ENCODE measurements at regions not wholly inside any gene's neighbourhood (a gene's known extent, or its start where the extent isn't known, plus 50 kb on each side); places are given as distances from the start of the nearest gene placed in this dataset.

GRCh38 chr18:77657651-77658298 is 408.1 kb downstream of the GALR1 start:
- TF ChIP-seq, protein P1, sequence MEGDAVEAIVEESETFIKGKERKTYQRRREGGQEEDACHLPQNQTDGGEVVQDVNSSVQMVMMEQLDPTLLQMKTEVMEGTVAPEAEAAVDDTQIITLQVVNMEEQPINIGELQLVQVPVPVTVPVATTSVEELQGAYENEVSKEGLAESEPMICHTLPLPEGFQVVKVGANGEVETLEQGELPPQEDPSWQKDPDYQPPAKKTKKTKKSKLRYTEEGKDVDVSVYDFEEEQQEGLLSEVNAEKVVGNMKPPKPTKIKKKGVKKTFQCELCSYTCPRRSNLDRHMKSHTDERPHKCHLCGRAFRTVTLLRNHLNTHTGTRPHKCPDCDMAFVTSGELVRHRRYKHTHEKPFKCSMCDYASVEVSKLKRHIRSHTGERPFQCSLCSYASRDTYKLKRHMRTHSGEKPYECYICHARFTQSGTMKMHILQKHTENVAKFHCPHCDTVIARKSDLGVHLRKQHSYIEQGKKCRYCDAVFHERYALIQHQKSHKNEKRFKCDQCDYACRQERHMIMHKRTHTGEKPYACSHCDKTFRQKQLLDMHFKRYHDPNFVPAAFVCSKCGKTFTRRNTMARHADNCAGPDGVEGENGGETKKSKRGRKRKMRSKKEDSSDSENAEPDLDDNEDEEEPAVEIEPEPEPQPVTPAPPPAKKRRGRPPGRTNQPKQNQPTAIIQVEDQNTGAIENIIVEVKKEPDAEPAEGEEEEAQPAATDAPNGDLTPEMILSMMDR (IDR thresholded peaks at IDR 0.05), result no peak

DNA sequence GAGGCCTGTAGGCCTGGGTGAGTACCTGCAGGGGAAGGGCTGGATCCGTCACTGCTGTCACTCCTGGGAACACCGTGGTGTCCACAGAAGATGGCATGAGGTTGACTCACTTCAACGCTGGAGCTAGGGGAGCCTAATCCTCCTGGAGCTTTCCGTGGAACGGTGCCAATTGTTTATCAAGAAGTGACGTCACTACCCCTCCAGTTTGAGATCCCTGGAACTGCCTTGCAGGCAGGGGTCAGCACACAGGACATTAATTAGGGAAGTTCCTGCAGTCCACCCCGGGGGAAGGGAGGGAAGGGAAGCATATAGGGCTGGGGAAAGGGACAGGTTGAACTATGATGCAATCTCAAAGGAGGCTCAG is 408.6 kb downstream of the GALR1 start:
- TF ChIP-seq, protein P1 (IDR thresholded peaks at IDR 0.05), result no peak

DNA sequence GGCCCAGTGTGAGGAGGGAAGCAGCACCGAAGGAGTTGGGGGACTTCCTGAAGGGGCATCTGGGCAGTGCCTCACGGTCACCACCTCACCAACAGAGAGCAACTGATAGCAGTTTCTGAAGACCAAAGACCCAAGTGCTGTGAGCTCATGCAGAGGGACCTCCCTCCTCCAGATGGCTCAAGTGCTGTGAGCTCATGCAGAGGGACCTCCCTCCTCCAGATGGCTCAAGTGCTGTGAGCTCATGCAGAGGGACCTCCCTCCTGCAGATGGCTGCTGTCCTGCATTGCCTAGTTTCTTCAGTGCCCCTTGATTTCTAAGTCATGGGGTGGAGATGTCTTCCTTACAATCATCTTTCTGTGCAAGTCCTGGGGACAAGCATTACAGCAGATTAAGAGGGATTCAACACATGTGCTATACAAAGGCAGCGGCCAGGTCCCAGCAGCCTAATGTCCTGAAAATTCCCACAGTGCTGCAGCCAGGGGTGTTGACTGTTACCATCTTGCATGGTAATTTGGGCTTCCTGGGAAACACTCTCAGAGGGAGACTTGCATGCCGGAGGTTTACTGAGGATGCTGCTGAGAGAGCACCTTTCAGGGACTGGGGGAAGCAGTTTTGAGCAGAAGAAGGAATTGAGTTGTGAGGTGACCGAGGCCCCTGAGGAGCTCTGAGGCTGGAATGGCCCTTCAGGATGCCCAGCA is 409.3 kb downstream of the GALR1 start:
- TF ChIP-seq, protein P1 (IDR thresholded peaks at IDR 0.05), result no peak

DNA sequence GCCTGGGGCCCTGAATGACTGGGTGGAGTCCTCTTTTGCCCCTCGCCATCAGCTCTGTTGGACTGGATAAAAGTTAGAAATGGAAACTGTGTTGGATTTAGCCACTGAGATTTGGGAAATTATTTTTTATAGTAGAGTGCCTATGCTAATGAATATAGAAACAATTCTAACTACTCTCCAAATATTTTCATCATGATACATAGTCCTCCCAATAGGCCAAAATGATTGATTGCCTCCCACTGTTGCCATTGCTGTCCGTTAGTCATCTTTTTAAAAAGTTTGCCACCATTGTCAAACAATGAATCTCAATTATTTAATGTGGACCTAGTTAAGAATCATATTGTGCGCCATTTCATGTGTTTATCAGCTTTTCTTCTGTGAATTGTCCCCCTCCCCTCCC is 417.0 kb downstream of the GALR1 start:
- TF ChIP-seq, protein P1 (IDR thresholded peaks at IDR 0.05), result no peak

DNA sequence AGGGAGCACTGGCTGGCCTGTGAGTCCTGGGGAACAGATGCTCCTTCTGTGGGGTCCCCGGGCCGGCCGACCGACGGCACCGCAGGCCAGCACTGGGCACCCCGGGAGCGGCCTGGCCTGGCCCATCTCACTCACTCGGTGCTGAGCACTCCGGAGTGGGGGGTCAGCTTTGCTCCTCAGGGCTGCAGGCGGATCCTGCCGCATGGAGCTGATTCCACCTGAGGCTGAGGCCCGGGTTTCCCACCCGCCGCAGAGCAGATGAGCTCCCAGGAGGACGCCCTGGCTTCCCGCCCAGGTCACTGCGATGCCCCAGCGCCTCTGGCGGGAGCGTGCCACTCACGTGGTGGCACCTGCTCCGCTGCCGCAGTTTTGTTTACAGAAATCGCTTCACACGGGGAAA is 418.6 kb downstream of the GALR1 start:
- TF ChIP-seq, protein P1 (IDR thresholded peaks at IDR 0.05), result no peak

GRCh38 chr18:77669331-77669730 is 419.7 kb downstream of the GALR1 start:
- TF ChIP-seq, protein P1 (IDR thresholded peaks at IDR 0.05), result no peak

- TF ChIP-seq, protein P1 (IDR thresholded peaks at IDR 0.05), result no peak
Measured at GRCh38 chr18:77671456-77672167, 422.0 kb downstream of the GALR1 start.

All from LNCAP (cell line).